ENCODE measurements at regions not wholly inside any gene's neighbourhood (a gene's known extent, or its start where the extent isn't known, plus 50 kb on each side); places are given as distances from the start of the nearest gene placed in this dataset.

GRCh38 chr11:59302991-59303390, 55.7 kb upstream of the OR5AN1 start:
- no peak for DNase-seq (ENCODE audit: low read depth)
- TF ChIP-seq CTCF (conservative IDR thresholded peaks at IDR 0.05; ENCODE audit: low read depth, low read length) = no peak
- no peak overlapping the region for H3K4me3 ChIP-seq (ENCODE audit: low read depth, low read length)

GRCh38 chr11:59295435-59295834, 63.3 kb upstream of the OR5AN1 start:
- no peak for TF ChIP-seq CTCF (conservative IDR thresholded peaks at IDR 0.05; ENCODE audit: low read depth, low read length)
- H3K4me3 ChIP-seq (ENCODE audit: low read depth, low read length) = no peak overlapping the region
- no peak for DNase-seq (ENCODE audit: low read depth)

- TF ChIP-seq CTCF (conservative IDR thresholded peaks at IDR 0.05; ENCODE audit: low read depth, low read length) = no peak
- no peak overlapping the region for H3K4me3 ChIP-seq (ENCODE audit: low read depth, low read length)
- peak; percentile 20 for DNase-seq (ENCODE audit: low read depth)
These were observed 66.1 kb upstream of the OR5AN1 start for GRCh38 chr11:59292611-59293010.

GRCh38 chr11:59291228-59291627, 67.5 kb upstream of the OR5AN1 start:
- no peak for DNase-seq (ENCODE audit: low read depth)
- no peak overlapping the region for H3K4me3 ChIP-seq (ENCODE audit: low read depth, low read length)
- TF ChIP-seq CTCF (conservative IDR thresholded peaks at IDR 0.05; ENCODE audit: low read depth, low read length) = no peak

- no peak for DNase-seq (ENCODE audit: low read depth)
- no peak overlapping the region for H3K4me3 ChIP-seq (ENCODE audit: low read depth, low read length)
- no peak for TF ChIP-seq CTCF (conservative IDR thresholded peaks at IDR 0.05; ENCODE audit: low read depth, low read length)
These were observed 69.1 kb upstream of the OR5AN1 start for GRCh38 chr11:59289356-59290181.

GRCh38 chr11:59285716-59286260, 72.9 kb upstream of the OR5AN1 start:
- DNase-seq (ENCODE audit: low read depth) = no peak
- H3K4me3 ChIP-seq (ENCODE audit: low read depth, low read length) = no peak overlapping the region
- no peak for TF ChIP-seq CTCF (conservative IDR thresholded peaks at IDR 0.05; ENCODE audit: low read depth, low read length)

- no peak overlapping the region for H3K4me3 ChIP-seq (ENCODE audit: low read depth, low read length)
- no peak for TF ChIP-seq CTCF (conservative IDR thresholded peaks at IDR 0.05; ENCODE audit: low read depth, low read length)
- no peak for DNase-seq (ENCODE audit: low read depth)
These were observed 72.0 kb upstream of the MPEG1 start for GRCh38 chr11:59284773-59285129.

Measured in epithelial cell of proximal tubule (primary cell).